K562 (cell line): ENCODE measurements at regions not wholly inside any gene's neighbourhood (a gene's known extent, or its start where the extent isn't known, plus 50 kb on each side); places are given as distances from the start of the nearest gene placed in this dataset.

Experiments
- BRD9 ChIP-seq: fragments of 450-650 bp; IDR thresholded peaks from 2 replicates; pipeline ENCODE4 v1.6.1; 2018; ENCODE audit warnings: low read depth; ENCODE audit not compliant: partially characterized antibody
- HNRNPL ChIP-seq: fragments of 200-400 bp; formaldehyde crosslinking; IDR thresholded peaks from 2 replicates; pipeline ENCODE4 v1.6.1; 2017; ENCODE audit warnings: low read depth, mild to moderate bottlenecking, low read length
- POLR2A ChIP-seq: fragments of 450-650 bp; conservative IDR thresholded peaks from 2 replicates; pipeline ENCODE4 v1.6.1; 2016
- TF ChIP-seq, protein P1 (sequence below), 2 experiments: fragments of 450-650 bp; conservative IDR thresholded peaks; 2 replicates each; pipeline ENCODE4 v1.6.1; 2017; ENCODE audit warnings: mild to moderate bottlenecking in 2 of 2, moderate library complexity in 2 of 2
- TF ChIP-seq, protein P2 (sequence below), 3 experiments: IDR thresholded peaks in 2 of 3; conservative IDR thresholded peaks in 1 of 3; 2 replicates each; pipeline ENCODE4 v1.5.1; 2011 to 2012; ENCODE audit warnings: low read length in 3 of 3, mild to moderate bottlenecking in 3 of 3, control low read depth in 2 of 3, improper control_type of control experiment in 1 of 3, inconsistent platforms in 1 of 3, low read depth in 1 of 3, mixed read lengths in 1 of 3, moderate library complexity in 1 of 3; ENCODE audit not compliant: insufficient read depth in 2 of 3
- TF ChIP-seq, protein P3 (sequence below): fragments of 450-650 bp; formaldehyde crosslinking; IDR thresholded peaks from 2 replicates; pipeline ENCODE4 v1.4.0; 2022; ENCODE audit warnings: missing genetic modification characterization
- TF ChIP-seq, protein P4 (sequence below): fragments of 250-450 bp; sonication (Bioruptor Pico); IDR thresholded peaks from 2 replicates; pipeline ENCODE4 v1.8.0; 2021; ENCODE audit warnings: mild to moderate bottlenecking, moderate library complexity
- TF ChIP-seq, protein P5 (sequence below), 3 experiments: fragments of 200-800 bp in 1 of 3; fragments of 250-450 bp in 1 of 3; fragments of 450-650 bp in 1 of 3; sonication (Bioruptor Pico) in 1 of 3; sonication (Bioruptor generic) in 1 of 3; formaldehyde crosslinking in 1 of 3; IDR thresholded peaks; 2 replicates each; pipeline versions ENCODE4 v1.6.1 to v1.8.0; 2016 to 2022; ENCODE audit warnings: mild to moderate bottlenecking in 2 of 3, missing genetic modification characterization in 2 of 3, missing compliant biosample characterization in 1 of 3, moderate library complexity in 1 of 3

DNA sequence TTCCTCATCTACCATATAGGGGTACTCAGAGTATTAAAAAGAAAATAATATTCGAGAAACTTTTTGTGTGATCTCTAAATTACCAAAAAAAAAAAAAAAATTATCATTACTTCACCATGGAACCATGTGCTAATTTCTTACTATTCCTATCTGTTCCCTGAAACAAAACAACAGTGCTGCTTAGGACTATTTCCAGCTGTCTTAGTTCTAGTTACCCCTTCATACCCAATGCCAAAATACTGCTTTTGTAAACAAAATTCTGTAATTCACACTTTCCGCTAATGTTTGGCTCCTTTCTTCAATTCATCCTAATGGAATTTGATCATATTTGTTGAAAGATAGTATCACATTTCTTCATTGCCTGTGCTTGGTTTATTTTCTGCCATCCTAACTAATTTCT lies 470.2 kb downstream of the BTG1 start:
- TF ChIP-seq POLR2A (no peak), HNRNPL (no peak), BRD9 (no peak)
- TF ChIP-seq, protein P1, sequence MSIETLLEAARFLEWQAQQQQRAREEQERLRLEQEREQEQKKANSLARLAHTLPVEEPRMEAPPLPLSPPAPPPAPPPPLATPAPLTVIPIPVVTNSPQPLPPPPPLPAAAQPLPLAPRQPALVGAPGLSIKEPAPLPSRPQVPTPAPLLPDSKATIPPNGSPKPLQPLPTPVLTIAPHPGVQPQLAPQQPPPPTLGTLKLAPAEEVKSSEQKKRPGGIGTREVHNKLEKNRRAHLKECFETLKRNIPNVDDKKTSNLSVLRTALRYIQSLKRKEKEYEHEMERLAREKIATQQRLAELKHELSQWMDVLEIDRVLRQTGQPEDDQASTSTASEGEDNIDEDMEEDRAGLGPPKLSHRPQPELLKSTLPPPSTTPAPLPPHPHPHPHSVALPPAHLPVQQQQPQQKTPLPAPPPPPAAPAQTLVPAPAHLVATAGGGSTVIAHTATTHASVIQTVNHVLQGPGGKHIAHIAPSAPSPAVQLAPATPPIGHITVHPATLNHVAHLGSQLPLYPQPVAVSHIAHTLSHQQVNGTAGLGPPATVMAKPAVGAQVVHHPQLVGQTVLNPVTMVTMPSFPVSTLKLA (conservative IDR thresholded peaks at IDR 0.05): no peak
- TF ChIP-seq, protein P2, sequence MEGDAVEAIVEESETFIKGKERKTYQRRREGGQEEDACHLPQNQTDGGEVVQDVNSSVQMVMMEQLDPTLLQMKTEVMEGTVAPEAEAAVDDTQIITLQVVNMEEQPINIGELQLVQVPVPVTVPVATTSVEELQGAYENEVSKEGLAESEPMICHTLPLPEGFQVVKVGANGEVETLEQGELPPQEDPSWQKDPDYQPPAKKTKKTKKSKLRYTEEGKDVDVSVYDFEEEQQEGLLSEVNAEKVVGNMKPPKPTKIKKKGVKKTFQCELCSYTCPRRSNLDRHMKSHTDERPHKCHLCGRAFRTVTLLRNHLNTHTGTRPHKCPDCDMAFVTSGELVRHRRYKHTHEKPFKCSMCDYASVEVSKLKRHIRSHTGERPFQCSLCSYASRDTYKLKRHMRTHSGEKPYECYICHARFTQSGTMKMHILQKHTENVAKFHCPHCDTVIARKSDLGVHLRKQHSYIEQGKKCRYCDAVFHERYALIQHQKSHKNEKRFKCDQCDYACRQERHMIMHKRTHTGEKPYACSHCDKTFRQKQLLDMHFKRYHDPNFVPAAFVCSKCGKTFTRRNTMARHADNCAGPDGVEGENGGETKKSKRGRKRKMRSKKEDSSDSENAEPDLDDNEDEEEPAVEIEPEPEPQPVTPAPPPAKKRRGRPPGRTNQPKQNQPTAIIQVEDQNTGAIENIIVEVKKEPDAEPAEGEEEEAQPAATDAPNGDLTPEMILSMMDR (IDR thresholded peaks at IDR 0.05 in 2 of 3, conservative IDR thresholded peaks at IDR 0.05 in 1 of 3; ENCODE audit: insufficient read depth in 2 of 3, low read depth in 1 of 3, low read length in 3 of 3): no peak
- TF ChIP-seq, protein P3, sequence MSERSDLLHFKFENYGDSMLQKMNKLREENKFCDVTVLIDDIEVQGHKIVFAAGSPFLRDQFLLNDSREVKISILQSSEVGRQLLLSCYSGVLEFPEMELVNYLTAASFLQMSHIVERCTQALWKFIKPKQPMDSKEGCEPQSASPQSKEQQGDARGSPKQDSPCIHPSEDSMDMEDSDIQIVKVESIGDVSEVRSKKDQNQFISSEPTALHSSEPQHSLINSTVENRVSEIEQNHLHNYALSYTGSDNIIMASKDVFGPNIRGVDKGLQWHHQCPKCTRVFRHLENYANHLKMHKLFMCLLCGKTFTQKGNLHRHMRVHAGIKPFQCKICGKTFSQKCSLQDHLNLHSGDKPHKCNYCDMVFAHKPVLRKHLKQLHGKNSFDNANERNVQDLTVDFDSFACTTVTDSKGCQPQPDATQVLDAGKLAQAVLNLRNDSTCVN (CRISPR knock-in tag): no peak
- TF ChIP-seq, protein P4, sequence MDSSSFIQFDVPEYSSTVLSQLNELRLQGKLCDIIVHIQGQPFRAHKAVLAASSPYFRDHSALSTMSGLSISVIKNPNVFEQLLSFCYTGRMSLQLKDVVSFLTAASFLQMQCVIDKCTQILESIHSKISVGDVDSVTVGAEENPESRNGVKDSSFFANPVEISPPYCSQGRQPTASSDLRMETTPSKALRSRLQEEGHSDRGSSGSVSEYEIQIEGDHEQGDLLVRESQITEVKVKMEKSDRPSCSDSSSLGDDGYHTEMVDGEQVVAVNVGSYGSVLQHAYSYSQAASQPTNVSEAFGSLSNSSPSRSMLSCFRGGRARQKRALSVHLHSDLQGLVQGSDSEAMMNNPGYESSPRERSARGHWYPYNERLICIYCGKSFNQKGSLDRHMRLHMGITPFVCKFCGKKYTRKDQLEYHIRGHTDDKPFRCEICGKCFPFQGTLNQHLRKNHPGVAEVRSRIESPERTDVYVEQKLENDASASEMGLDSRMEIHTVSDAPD (CRISPR knock-in tag): no peak
- TF ChIP-seq, protein P5, sequence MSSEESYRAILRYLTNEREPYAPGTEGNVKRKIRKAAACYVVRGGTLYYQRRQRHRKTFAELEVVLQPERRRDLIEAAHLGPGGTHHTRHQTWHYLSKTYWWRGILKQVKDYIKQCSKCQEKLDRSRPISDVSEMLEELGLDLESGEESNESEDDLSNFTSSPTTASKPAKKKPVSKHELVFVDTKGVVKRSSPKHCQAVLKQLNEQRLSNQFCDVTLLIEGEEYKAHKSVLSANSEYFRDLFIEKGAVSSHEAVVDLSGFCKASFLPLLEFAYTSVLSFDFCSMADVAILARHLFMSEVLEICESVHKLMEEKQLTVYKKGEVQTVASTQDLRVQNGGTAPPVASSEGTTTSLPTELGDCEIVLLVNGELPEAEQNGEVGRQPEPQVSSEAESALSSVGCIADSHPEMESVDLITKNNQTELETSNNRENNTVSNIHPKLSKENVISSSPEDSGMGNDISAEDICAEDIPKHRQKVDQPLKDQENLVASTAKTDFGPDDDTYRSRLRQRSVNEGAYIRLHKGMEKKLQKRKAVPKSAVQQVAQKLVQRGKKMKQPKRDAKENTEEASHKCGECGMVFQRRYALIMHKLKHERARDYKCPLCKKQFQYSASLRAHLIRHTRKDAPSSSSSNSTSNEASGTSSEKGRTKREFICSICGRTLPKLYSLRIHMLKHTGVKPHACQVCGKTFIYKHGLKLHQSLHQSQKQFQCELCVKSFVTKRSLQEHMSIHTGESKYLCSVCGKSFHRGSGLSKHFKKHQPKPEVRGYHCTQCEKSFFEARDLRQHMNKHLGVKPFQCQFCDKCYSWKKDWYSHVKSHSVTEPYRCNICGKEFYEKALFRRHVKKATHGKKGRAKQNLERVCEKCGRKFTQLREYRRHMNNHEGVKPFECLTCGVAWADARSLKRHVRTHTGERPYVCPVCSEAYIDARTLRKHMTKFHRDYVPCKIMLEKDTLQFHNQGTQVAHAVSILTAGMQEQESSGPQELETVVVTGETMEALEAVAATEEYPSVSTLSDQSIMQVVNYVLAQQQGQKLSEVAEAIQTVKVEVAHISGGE (CRISPR knock-in tag; IDR thresholded peaks at IDR 0.05): no peak
